ENCODE measurements at regions not wholly inside any gene's neighbourhood (a gene's known extent, or its start where the extent isn't known, plus 50 kb on each side); places are given as distances from the start of the nearest gene placed in this dataset.

GRCh38 chr10:28902215-28902614 lies 224.9 kb downstream of the BAMBI start:
- no peak for TF ChIP-seq CREB1 (CRISPR knock-in tag; IDR thresholded peaks at IDR 0.05; ENCODE audit: low read depth)
- TF ChIP-seq CTCF (conservative IDR thresholded peaks at IDR 0.05; ENCODE audit: low read depth in 2 of 2) = no peak
- TF ChIP-seq POLR2AphosphoS5 (IDR thresholded peaks at IDR 0.05; ENCODE audit: low read depth) = no peak

Measured in GM23338 (cell line).